H1 (cell line): ENCODE measurements at regions not wholly inside any gene's neighbourhood (a gene's known extent, or its start where the extent isn't known, plus 50 kb on each side); places are given as distances from the start of the nearest gene placed in this dataset.

Experiments used
- EZH2 ChIP-seq: fragments of 200-600 bp; sonication (generic); IDR thresholded peaks from 2 replicates; pipeline ENCODE4 v1.7.1; 2012; ENCODE audit warnings: low read depth, mild to moderate bottlenecking, moderate library complexity, low read length, inconsistent platforms; ENCODE audit not compliant: severe bottlenecking
- PHF8 ChIP-seq: fragments of 200-600 bp; sonication (generic); conservative IDR thresholded peaks from 2 replicates; pipeline ENCODE4 v1.7.1; 2012; ENCODE audit warnings: low read depth, mild to moderate bottlenecking, inconsistent platforms, low read length, moderate library complexity
- POLR2A ChIP-seq, 2 experiments: IDR thresholded peaks; 1 replicate in 1 of 2; 2 replicates in 1 of 2; pipeline ENCODE4 v1.6.1; 2011; ENCODE audit warnings: low read depth in 2 of 2, low read length in 2 of 2, mild to moderate bottlenecking in 2 of 2; ENCODE audit errors: control extremely low read depth in 1 of 2
- ZNF274 ChIP-seq: IDR thresholded peaks from 2 replicates; pipeline ENCODE4 v1.7.0; 2012; ENCODE audit warnings: low read length, borderline replicate concordance; ENCODE audit errors: extremely low read depth
- TF ChIP-seq, protein P1 (sequence below), 3 experiments: IDR thresholded peaks; 1 replicate in 2 of 3; 2 replicates in 1 of 3; pipeline versions ENCODE4 v1.5.1 to v1.6.1; 2011; ENCODE audit warnings: low read length in 3 of 3, mild to moderate bottlenecking in 3 of 3, inconsistent platforms in 2 of 3, low read depth in 1 of 3, moderate library complexity in 1 of 3; ENCODE audit not compliant: insufficient read depth in 1 of 3; ENCODE audit errors: control extremely low read depth in 1 of 3

DNA sequence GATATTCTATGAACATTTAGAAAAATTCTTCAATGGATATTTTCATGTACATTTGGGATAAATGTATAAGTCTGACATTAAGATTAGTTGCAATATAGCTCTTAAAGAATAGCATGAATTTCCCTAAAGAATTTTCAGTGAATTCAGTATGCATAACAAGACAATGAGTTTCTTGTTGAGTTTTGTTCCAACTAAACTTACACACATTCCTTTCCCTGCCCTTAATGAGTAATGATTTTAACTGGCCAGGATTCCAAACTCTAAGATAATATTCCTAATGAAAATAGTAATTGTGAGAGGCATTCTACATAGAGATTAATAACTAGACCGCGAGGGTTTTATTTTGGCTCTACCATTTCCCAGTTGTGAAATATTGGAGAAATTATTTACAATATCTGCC, 390.3 kb upstream of the GALNT5 start:
- TF ChIP-seq, protein P1, sequence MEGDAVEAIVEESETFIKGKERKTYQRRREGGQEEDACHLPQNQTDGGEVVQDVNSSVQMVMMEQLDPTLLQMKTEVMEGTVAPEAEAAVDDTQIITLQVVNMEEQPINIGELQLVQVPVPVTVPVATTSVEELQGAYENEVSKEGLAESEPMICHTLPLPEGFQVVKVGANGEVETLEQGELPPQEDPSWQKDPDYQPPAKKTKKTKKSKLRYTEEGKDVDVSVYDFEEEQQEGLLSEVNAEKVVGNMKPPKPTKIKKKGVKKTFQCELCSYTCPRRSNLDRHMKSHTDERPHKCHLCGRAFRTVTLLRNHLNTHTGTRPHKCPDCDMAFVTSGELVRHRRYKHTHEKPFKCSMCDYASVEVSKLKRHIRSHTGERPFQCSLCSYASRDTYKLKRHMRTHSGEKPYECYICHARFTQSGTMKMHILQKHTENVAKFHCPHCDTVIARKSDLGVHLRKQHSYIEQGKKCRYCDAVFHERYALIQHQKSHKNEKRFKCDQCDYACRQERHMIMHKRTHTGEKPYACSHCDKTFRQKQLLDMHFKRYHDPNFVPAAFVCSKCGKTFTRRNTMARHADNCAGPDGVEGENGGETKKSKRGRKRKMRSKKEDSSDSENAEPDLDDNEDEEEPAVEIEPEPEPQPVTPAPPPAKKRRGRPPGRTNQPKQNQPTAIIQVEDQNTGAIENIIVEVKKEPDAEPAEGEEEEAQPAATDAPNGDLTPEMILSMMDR (IDR thresholded peaks at IDR 0.05; ENCODE audit: control extremely low read depth in 1 of 3, insufficient read depth in 1 of 3, low read depth in 1 of 3, low read length in 3 of 3) = no peak
- no peak for TF ChIP-seq EZH2
- no peak for TF ChIP-seq POLR2A (IDR thresholded peaks at IDR 0.05; ENCODE audit: control extremely low read depth in 1 of 2, low read depth in 2 of 2, low read length in 2 of 2)
- no peak for TF ChIP-seq ZNF274
- TF ChIP-seq PHF8 = no peak
